ENCODE measurements at regions not wholly inside any gene's neighbourhood (a gene's known extent, or its start where the extent isn't known, plus 50 kb on each side); places are given as distances from the start of the nearest gene placed in this dataset. TPM values are rescaled to one million over a fixed set of nuclear protein-coding genes. Genes with fewer than 3 reads are reported as not detected.

DNA sequence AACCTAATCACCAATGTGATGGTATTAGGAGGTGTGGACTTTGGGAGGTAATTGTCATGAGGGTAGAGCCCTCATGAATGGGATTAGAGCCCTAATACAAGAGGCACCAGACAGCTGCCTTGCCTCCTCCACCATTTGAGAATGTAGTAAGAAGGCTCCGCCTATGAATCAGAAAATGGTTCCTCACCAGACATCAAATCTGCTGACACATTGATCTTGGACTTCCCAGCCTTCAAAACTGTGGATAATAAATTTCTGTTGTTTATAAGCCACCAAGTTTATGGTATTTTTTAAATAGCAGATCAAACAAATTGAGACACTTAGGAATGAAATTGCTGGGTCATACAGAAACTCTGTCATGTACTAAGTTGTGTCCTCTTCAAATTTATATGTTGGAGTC is 56.8 kb upstream of the COL6A5 start:
- no peaks in the 10 kb centered on the region for H3K4me1 ChIP-seq (ENCODE audit: control insufficient read depth in 5 of 5, insufficient read depth in 5 of 5, low read length in 5 of 5)
- H3K9ac ChIP-seq (ENCODE audit: insufficient read depth in 1 of 2, low read length in 2 of 2), result no peak overlapping the region
- DNase-seq (no peak), ATAC-seq (ENCODE audit: insufficient read depth, low FRiP score) (no peak)
- no peak overlapping the region for H3K4me3 ChIP-seq
- H3K27me3 ChIP-seq (ENCODE audit: control insufficient read depth in 3 of 3, insufficient read depth in 3 of 3, low read length in 2 of 3), result no peaks in the 10 kb centered on the region
- H3K27ac ChIP-seq (ENCODE audit: low read depth in 1 of 2, low read length in 1 of 2), result no peak overlapping the region
- 96 to 98% methylated on average over 1 of the region's 1 CpG for WGBS, 2 donors
- peaks cover 0 to 2% (median 0%) of the 10 kb centered on the region in 4 donors for H3K9me3 ChIP-seq (ENCODE audit: control insufficient read depth in 4 of 4, insufficient read depth in 3 of 4, low read length in 3 of 4)
- no peaks in the 10 kb centered on the region for H3K36me3 ChIP-seq (ENCODE audit: control insufficient read depth in 4 of 4, insufficient read depth in 4 of 4, low read length in 4 of 4)
- TF ChIP-seq, protein P1, sequence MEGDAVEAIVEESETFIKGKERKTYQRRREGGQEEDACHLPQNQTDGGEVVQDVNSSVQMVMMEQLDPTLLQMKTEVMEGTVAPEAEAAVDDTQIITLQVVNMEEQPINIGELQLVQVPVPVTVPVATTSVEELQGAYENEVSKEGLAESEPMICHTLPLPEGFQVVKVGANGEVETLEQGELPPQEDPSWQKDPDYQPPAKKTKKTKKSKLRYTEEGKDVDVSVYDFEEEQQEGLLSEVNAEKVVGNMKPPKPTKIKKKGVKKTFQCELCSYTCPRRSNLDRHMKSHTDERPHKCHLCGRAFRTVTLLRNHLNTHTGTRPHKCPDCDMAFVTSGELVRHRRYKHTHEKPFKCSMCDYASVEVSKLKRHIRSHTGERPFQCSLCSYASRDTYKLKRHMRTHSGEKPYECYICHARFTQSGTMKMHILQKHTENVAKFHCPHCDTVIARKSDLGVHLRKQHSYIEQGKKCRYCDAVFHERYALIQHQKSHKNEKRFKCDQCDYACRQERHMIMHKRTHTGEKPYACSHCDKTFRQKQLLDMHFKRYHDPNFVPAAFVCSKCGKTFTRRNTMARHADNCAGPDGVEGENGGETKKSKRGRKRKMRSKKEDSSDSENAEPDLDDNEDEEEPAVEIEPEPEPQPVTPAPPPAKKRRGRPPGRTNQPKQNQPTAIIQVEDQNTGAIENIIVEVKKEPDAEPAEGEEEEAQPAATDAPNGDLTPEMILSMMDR (IDR thresholded peaks at IDR 0.05; ENCODE audit: control extremely low read depth, extremely low read depth), result no peak

DNA sequence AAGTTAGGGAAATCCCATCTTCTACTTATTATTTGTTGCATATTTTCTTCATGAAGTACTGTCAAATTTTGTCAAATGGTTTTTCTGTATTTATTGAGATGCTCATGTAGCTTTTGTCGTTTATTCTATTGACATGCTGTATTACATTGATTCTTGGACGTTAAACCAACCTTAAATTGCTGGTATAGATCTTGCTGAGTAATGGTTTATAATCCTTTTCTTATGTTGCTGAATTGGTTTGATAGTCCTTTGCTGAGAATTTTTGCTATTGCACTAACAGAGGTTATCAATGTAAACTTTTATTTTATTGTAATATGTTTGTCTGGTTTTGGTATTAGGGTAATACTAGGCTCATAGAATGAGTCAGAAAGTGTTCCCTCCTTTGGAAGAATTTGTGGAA is 54.3 kb upstream of the COL6A5 start:
- TF ChIP-seq, protein P1 (IDR thresholded peaks at IDR 0.05; ENCODE audit: control extremely low read depth, extremely low read depth), result no peak
- Histone ChIP-seq H3K27me3 (ENCODE audit: control insufficient read depth in 3 of 3, insufficient read depth in 3 of 3, low read length in 2 of 3) (no peaks in the 10 kb centered on the region), H3K4me1 (ENCODE audit: control insufficient read depth in 5 of 5, insufficient read depth in 5 of 5, low read length in 5 of 5) (no peaks in the 10 kb centered on the region), H3K27ac (ENCODE audit: low read depth in 1 of 2, low read length in 1 of 2) (no peak overlapping the region), H3K9me3 (ENCODE audit: control insufficient read depth in 4 of 4, insufficient read depth in 3 of 4, low read length in 3 of 4) (peaks cover 0 to 2% (median 0%) of the 10 kb centered on the region in 4 donors), H3K9ac (ENCODE audit: insufficient read depth in 1 of 2, low read length in 2 of 2) (no peak overlapping the region), H3K4me3 (no peak overlapping the region), H3K36me3 (ENCODE audit: control insufficient read depth in 4 of 4, insufficient read depth in 4 of 4, low read length in 4 of 4) (no peaks in the 10 kb centered on the region)
- DNase-seq (no peak), ATAC-seq (ENCODE audit: insufficient read depth, low FRiP score) (no peak)
- 87 to 90% methylated on average over 2 of the region's 2 CpGs for WGBS, 2 donors

DNA sequence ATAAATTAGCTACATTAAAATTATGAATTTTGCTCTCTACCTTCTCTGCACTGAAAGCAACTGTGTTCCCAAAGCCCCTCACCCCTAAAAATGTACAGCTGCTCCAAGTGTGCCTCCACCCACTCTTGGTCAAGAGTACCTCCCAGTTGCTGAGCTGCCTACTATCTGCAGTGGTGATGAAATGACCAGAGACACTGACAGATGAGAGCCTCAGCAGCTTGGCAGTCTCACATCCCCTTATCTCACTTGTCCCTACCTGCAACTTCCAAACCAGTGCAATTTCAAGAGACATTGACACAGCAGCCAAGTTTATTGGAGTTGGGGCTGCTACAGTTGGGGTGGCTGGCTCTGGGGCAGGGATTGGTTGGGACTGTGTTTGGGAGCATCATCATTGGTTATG is 52.2 kb upstream of the COL6A5 start:
- Histone ChIP-seq H3K9me3 (ENCODE audit: control insufficient read depth in 4 of 4, insufficient read depth in 3 of 4, low read length in 3 of 4) (peaks cover 0 to 2% (median 0%) of the 10 kb centered on the region in 4 donors), H3K36me3 (ENCODE audit: control insufficient read depth in 4 of 4, insufficient read depth in 4 of 4, low read length in 4 of 4) (no peaks in the 10 kb centered on the region), H3K4me1 (ENCODE audit: control insufficient read depth in 5 of 5, insufficient read depth in 5 of 5, low read length in 5 of 5) (no peaks in the 10 kb centered on the region), H3K4me3 (no peak overlapping the region), H3K27ac (ENCODE audit: low read depth in 1 of 2, low read length in 1 of 2) (no peak overlapping the region), H3K27me3 (ENCODE audit: control insufficient read depth in 3 of 3, insufficient read depth in 3 of 3, low read length in 2 of 3) (no peaks in the 10 kb centered on the region), H3K9ac (ENCODE audit: insufficient read depth in 1 of 2, low read length in 2 of 2) (no peak overlapping the region)
- DNase-seq (no peak), ATAC-seq (ENCODE audit: insufficient read depth, low FRiP score) (no peak)
- TF ChIP-seq, protein P1 (IDR thresholded peaks at IDR 0.05; ENCODE audit: control extremely low read depth, extremely low read depth), result no peak

Small RNAs in the stretch of these regions (small RNA-seq; reads per million reads assigned to genes)
- gene ENPP7P3 (ENCODE audit: low replicate concordance) (not detected), gene SNRPCP8 (ENCODE audit: low replicate concordance) (not detected)

All from lung (tissue), 12 donors.